Head of caudate nucleus (tissue), 42 donors: ENCODE measurements at regions not wholly inside any gene's neighbourhood (a gene's known extent, or its start where the extent isn't known, plus 50 kb on each side); places are given as distances from the start of the nearest gene placed in this dataset.
"Not testable (repeated sequence)": the region's sequence is repeated elsewhere in the genome, so short reads cannot be mapped to it uniquely, and the experiment has no call there.

Experiments
- DNase-seq, 42 donors: peaks; one replicate each; pipeline versions ENCODE4 v3.0.0 to v3.0.0-alpha.2; 2020 to 2021; ENCODE audit warnings: mixed read lengths in 7 of 42
- intact Hi-C: fragments of 100-400 bp; cut with DNase I; formaldehyde crosslinking; loops from one replicate; pipeline ENCODE4 v1.15.0; 2022

- DNase-seq: no peak
These were observed 1144.2 kb downstream of the FAT4 start for GRCh38 chr4:126458993-126459392.

GRCh38 chr4:126465341-126465740, 1150.6 kb downstream of the FAT4 start:
- no peak for DNase-seq
- intact Hi-C loops: no loop called here

More at GRCh38 chr4:126458993-126459392, 1144.2 kb downstream of the FAT4 start:
- intact Hi-C loops: no loop called here

- intact Hi-C loops: no loop called here
- no peak for DNase-seq
These were observed 1152.1 kb downstream of the FAT4 start for GRCh38 chr4:126466848-126467247.

GRCh38 chr4:126468144-126468543, 1153.4 kb downstream of the FAT4 start:
- DNase-seq: no peak
- intact Hi-C loops: no loop called here

GRCh38 chr4:126470862-126471261, 1156.1 kb downstream of the FAT4 start:
- no peak for DNase-seq
- intact Hi-C loops: no loop called here

- intact Hi-C loops: no loop called here
- DNase-seq: no peak
These were observed 1157.0 kb upstream of the INTU start for GRCh38 chr4:126475730-126476129.

- intact Hi-C loops: no loop called here
- no peak for DNase-seq
These were observed 1153.0 kb upstream of the INTU start for GRCh38 chr4:126479709-126480108.

- intact Hi-C loops: no loop called here
- DNase-seq: no peak
These were observed 1150.4 kb upstream of the INTU start for GRCh38 chr4:126482311-126482710.

GRCh38 chr4:126486377-126486776, 1146.4 kb upstream of the INTU start:
- intact Hi-C loops: no loop called here
- peak in 2 of 42 donors; percentile 9 to 17 for DNase-seq

GRCh38 chr4:126489826-126490463, 1142.8 kb upstream of the INTU start:
- intact Hi-C loops: no loop called here
- DNase-seq: no peak

- DNase-seq: no peak
- intact Hi-C loops: no loop called here
These were observed 1137.5 kb upstream of the INTU start for GRCh38 chr4:126495163-126495752.

- no peak for DNase-seq
- intact Hi-C loops: no loop called here
These were observed 1119.8 kb upstream of the INTU start for GRCh38 chr4:126512979-126513378.

- intact Hi-C loops: no loop called here
- DNase-seq: no peak
These were observed 1119.2 kb upstream of the INTU start for GRCh38 chr4:126513596-126513995.

- no peak for DNase-seq
- intact Hi-C loops: no loop called here
These were observed 1112.0 kb upstream of the INTU start for GRCh38 chr4:126520731-126521130.

GRCh38 chr4:126525400-126525799, 1107.4 kb upstream of the INTU start:
- DNase-seq, intact Hi-C loops: not testable (repeated sequence)

GRCh38 chr4:126526335-126526734, 1106.4 kb upstream of the INTU start:
- no peak for DNase-seq
- intact Hi-C loops: no loop called here

- intact Hi-C loops: no loop called here
- DNase-seq: no peak
These were observed 1102.8 kb upstream of the INTU start for GRCh38 chr4:126529997-126530396.

GRCh38 chr4:126530996-126531585, 1101.7 kb upstream of the INTU start:
- intact Hi-C loops: no loop called here
- DNase-seq: no peak

GRCh38 chr4:126532527-126532926, 1100.2 kb upstream of the INTU start:
- intact Hi-C loops: no loop called here
- DNase-seq: no peak

- DNase-seq: no peak
- intact Hi-C loops: no loop called here
These were observed 1099.5 kb upstream of the INTU start for GRCh38 chr4:126533146-126533805.
